ENCODE measurements at regions not wholly inside any gene's neighbourhood (a gene's known extent, or its start where the extent isn't known, plus 50 kb on each side); places are given as distances from the start of the nearest gene placed in this dataset.
A peak's percentile ranks its signal among the peaks of the same experiment; 100 is the strongest.

DNA sequence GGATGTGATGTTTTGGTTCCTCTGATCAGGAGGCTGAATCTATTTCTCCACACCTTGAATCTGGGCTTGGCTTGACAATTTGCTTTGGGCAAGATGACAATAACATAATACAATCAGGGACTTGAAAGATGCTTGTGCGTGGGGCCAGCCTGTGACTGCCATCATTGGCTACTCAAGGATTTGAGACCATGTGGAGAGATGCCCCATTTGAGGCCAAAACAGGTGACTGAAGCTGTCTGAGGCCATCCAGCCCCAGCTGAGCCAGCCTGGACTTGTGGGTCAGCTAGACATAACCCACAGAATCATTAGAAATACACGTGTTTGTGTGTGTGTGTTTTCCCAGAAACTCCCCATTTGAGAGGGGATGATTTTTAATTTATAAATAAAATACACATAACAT, 421.5 kb downstream of the PTPRU start:
- Histone ChIP-seq H4K20me1 (ENCODE audit: low read depth) (no peaks in the 10 kb centered on the region), H3K36me3 (no peaks in the 10 kb centered on the region), H2AFZ (replicated peaks) (no peak overlapping the region), H3F3A (ENCODE audit: low read depth) (no peaks in the 10 kb centered on the region), H3K9ac (no peak overlapping the region), H3K9me3 (ENCODE audit: low read depth) (peaks cover 3% of the 10 kb centered on the region), H3K27ac (no peak overlapping the region), H3K4me1 (no peaks in the 10 kb centered on the region), H3K4me2 (no peak overlapping the region), H3K79me2 (ENCODE audit: low read depth) (no peaks in the 10 kb centered on the region), H3K4me3 (no peak overlapping the region), H3K27me3 (no peaks in the 10 kb centered on the region)
- H3K4me1 Mint-ChIP-seq, result no peaks in the 10 kb centered on the region
- peaks cover 32% of the 10 kb centered on the region for H3K9me3 Mint-ChIP-seq
- H3K36me3 Mint-ChIP-seq, result no peaks in the 10 kb centered on the region
- DNase-seq (ENCODE audit: low spot score), result no peak
- peaks cover 9% of the 10 kb centered on the region for H3K27me3 Mint-ChIP-seq (ENCODE audit: insufficient read depth, low read depth)
- no peak overlapping the region for H3K27ac Mint-ChIP-seq
- no peak overlapping the region for H3K4me3 Mint-ChIP-seq
- TF ChIP-seq, protein P1, sequence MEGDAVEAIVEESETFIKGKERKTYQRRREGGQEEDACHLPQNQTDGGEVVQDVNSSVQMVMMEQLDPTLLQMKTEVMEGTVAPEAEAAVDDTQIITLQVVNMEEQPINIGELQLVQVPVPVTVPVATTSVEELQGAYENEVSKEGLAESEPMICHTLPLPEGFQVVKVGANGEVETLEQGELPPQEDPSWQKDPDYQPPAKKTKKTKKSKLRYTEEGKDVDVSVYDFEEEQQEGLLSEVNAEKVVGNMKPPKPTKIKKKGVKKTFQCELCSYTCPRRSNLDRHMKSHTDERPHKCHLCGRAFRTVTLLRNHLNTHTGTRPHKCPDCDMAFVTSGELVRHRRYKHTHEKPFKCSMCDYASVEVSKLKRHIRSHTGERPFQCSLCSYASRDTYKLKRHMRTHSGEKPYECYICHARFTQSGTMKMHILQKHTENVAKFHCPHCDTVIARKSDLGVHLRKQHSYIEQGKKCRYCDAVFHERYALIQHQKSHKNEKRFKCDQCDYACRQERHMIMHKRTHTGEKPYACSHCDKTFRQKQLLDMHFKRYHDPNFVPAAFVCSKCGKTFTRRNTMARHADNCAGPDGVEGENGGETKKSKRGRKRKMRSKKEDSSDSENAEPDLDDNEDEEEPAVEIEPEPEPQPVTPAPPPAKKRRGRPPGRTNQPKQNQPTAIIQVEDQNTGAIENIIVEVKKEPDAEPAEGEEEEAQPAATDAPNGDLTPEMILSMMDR (IDR thresholded peaks at IDR 0.05), result no peak

DNA sequence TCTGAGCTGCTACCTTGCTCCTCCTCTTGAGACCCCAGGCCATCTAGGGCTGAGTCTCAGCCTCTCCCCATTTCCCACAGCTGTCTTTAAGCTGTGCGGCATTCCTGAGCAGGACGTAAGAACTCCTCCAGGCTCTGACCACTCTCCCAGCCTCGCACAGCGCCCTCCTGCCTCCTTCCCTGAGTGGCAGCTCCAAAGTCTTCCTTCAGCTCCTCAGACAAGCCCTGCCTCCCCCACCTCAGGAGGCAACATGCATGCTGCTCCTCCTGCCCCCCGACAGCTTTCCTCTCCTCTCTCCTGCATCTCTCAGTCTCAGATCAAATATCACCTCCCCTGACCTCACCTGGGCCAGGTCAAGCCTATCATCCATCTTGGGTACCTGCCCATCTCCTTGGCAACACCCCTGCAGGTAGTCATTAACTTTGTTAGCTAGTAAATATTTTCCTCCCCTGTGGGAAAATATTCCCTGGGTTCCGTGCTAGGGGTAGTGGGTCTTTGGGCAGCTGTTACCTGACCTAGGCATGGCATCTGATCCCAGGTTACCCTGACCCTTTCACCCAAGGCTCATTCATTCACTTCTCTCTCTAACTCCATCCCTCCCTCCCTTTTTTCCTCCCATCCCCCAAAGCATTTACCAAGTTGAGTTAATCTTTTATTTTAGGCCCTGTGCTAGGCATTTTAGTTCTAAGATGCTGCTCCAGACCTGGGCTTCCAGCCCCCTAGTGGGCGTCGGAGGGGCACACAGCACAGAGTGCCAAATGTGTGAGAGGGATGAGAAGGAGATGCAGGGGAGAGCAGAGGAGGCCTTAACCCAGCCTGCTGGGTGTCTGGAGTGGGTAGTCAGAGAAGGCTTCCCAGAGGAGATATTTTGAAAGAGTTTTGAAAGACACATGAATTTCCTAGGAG, 419.9 kb downstream of the PTPRU start:
- no peaks in the 10 kb centered on the region for H3K36me3 ChIP-seq
- peak; percentile 58 for DNase-seq (ENCODE audit: low spot score)
- Mint-ChIP-seq H3K4me3 (no peak overlapping the region), H3K4me1 (peaks cover 2% of the 10 kb centered on the region), H3K36me3 (no peaks in the 10 kb centered on the region), H3K27me3 (ENCODE audit: insufficient read depth, low read depth) (peaks cover 13% of the 10 kb centered on the region), H3K9me3 (peaks cover 23% of the 10 kb centered on the region), H3K27ac (no peak overlapping the region)
- H2AFZ ChIP-seq (replicated peaks), result no peak overlapping the region
- H3K27ac ChIP-seq, result no peak overlapping the region
- H3K27me3 ChIP-seq, result no peaks in the 10 kb centered on the region
- no peak overlapping the region for H3K9ac ChIP-seq
- H3F3A ChIP-seq (ENCODE audit: low read depth), result no peaks in the 10 kb centered on the region
- no peaks in the 10 kb centered on the region for H3K79me2 ChIP-seq (ENCODE audit: low read depth)
- no peak overlapping the region for H3K4me3 ChIP-seq
- H3K9me3 ChIP-seq (ENCODE audit: low read depth), result no peaks in the 10 kb centered on the region
- no peak for TF ChIP-seq EZH2phosphoT487 (IDR thresholded peaks at IDR 0.05)
- no peak for TF ChIP-seq EZH2 (IDR thresholded peaks at IDR 0.05)
- TF ChIP-seq, protein P1 (IDR thresholded peaks at IDR 0.05), result peak; percentile 76
- H4K20me1 ChIP-seq (ENCODE audit: low read depth), result no peaks in the 10 kb centered on the region
- H3K4me1 ChIP-seq, result no peaks in the 10 kb centered on the region
- H3K4me2 ChIP-seq, result no peak overlapping the region

DNA sequence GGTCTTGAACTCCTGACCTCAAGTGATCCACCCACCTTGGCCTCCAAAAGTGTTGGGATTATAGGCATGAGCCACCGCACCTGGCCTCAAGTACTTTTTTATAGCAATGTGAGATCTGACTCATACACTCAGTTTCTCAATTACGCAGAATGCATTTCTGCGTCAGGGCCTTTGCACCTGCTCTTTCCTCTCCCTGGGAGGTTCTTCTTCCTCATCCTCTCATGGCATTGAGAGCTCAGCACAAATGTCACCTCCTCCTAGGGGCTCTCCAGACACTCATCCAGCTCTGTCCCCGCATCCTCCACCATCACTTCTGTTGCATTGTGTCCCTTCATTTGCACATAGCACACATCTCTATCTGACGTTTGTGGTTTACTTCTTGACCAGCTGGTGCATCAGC, 418.8 kb downstream of the PTPRU start:
- H3K9ac ChIP-seq, result no peak overlapping the region
- DNase-seq (ENCODE audit: low spot score), result no peak
- Mint-ChIP-seq H3K4me3 (no peak overlapping the region), H3K27ac (no peak overlapping the region), H3K9me3 (peaks cover 14% of the 10 kb centered on the region), H3K4me1 (peaks cover 2% of the 10 kb centered on the region), H3K36me3 (no peaks in the 10 kb centered on the region), H3K27me3 (ENCODE audit: insufficient read depth, low read depth) (peaks cover 11% of the 10 kb centered on the region)
- H2AFZ ChIP-seq (replicated peaks), result no peak overlapping the region
- H3K4me1 ChIP-seq, result no peaks in the 10 kb centered on the region
- H3K4me3 ChIP-seq, result no peak overlapping the region
- TF ChIP-seq EZH2phosphoT487 (IDR thresholded peaks at IDR 0.05) (no peak), EZH2 (IDR thresholded peaks at IDR 0.05) (no peak)
- TF ChIP-seq, protein P1 (IDR thresholded peaks at IDR 0.05), result no peak
- H3F3A ChIP-seq (ENCODE audit: low read depth), result no peaks in the 10 kb centered on the region
- H3K27me3 ChIP-seq, result no peaks in the 10 kb centered on the region
- no peaks in the 10 kb centered on the region for H3K9me3 ChIP-seq (ENCODE audit: low read depth)
- H4K20me1 ChIP-seq (ENCODE audit: low read depth), result no peaks in the 10 kb centered on the region
- H3K4me2 ChIP-seq, result no peak overlapping the region
- H3K36me3 ChIP-seq, result no peaks in the 10 kb centered on the region
- H3K27ac ChIP-seq, result no peak overlapping the region
- no peaks in the 10 kb centered on the region for H3K79me2 ChIP-seq (ENCODE audit: low read depth)

All from neural progenitor cell (in vitro differentiated cells).